T-helper 17 cell (primary cell): ENCODE measurements at regions not wholly inside any gene's neighbourhood (a gene's known extent, or its start where the extent isn't known, plus 50 kb on each side); places are given as distances from the start of the nearest gene placed in this dataset.
"Not testable (repeated sequence)": the region's sequence is repeated elsewhere in the genome, so short reads cannot be mapped to it uniquely, and the experiment has no call there.

Experiments
- ATAC-seq: fragments of 150-1000 bp; cut with Tn5 transposase; 2 replicates; pipeline ENCODE4 v1.10.0; 2021; ENCODE audit warnings: mild to moderate bottlenecking, moderate library complexity
- DNase-seq, 3 donors: peaks; one replicate each; pipeline versions ENCODE4 v3.0.0 to v3.0.0-alpha.2; 2020 to 2021
- H3K9me3 ChIP-seq: one replicate; pipeline ENCODE4 v1.7.0; 2013; ENCODE audit warnings: low read length, mild to moderate bottlenecking; ENCODE audit not compliant: control insufficient read depth, poor library complexity, severe bottlenecking
- H3K27ac Mint-ChIP-seq: one replicate; pipeline ENCODE4 v1.8.0; 2022; ENCODE audit warnings: mild to moderate bottlenecking, moderate library complexity, mixed read lengths
- H3K27me3 Mint-ChIP-seq: one replicate; pipeline ENCODE4 v1.8.0; 2022; ENCODE audit warnings: mixed read lengths
- H3K36me3 Mint-ChIP-seq: one replicate; pipeline ENCODE4 v1.8.0; 2022; ENCODE audit warnings: low read depth, mixed read lengths
- H3K4me1 Mint-ChIP-seq: one replicate; pipeline ENCODE4 v1.8.0; 2022; ENCODE audit warnings: mild to moderate bottlenecking, mixed read lengths
- H3K4me3 Mint-ChIP-seq: one replicate; pipeline ENCODE4 v1.8.0; 2022; ENCODE audit warnings: mild to moderate bottlenecking, moderate library complexity, mixed read lengths

DNA sequence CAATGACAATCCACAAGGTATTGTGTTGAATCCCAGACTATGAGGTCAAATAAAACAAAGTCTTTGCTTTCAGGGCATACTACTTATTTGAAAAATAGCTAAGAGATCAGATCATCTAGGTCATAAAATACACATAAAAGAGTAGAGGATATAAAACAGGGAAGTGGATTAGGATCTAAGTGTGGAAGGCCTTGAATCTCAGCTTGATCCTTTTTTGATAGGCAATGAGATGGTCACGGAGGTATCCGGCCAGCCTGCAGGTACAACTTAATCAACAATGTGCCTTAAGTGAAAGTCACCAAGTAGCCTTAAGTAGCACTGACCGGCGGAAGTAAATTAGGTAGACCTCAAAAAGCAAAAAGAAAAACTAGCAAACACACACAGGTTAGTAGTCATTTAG lies 901.7 kb downstream of the KCNJ2 start:
- ATAC-seq, result no peak
- no peak overlapping the region for H3K4me3 Mint-ChIP-seq
- H3K4me1 Mint-ChIP-seq, result no peaks in the 10 kb centered on the region
- no peak overlapping the region for H3K27ac Mint-ChIP-seq
- H3K36me3 Mint-ChIP-seq, result no peaks in the 10 kb centered on the region
- no peak for DNase-seq
- H3K9me3 ChIP-seq, result no peaks in the 10 kb centered on the region
- H3K27me3 Mint-ChIP-seq, result no peaks in the 10 kb centered on the region

GRCh38 chr17:71071837-71072236 lies 902.5 kb downstream of the KCNJ2 start:
- no peak for ATAC-seq
- Mint-ChIP-seq H3K27ac (no peak overlapping the region), H3K4me3 (no peak overlapping the region), H3K4me1 (no peaks in the 10 kb centered on the region), H3K36me3 (no peaks in the 10 kb centered on the region), H3K27me3 (no peaks in the 10 kb centered on the region)
- no peaks in the 10 kb centered on the region for H3K9me3 ChIP-seq
- no peak for DNase-seq

DNA sequence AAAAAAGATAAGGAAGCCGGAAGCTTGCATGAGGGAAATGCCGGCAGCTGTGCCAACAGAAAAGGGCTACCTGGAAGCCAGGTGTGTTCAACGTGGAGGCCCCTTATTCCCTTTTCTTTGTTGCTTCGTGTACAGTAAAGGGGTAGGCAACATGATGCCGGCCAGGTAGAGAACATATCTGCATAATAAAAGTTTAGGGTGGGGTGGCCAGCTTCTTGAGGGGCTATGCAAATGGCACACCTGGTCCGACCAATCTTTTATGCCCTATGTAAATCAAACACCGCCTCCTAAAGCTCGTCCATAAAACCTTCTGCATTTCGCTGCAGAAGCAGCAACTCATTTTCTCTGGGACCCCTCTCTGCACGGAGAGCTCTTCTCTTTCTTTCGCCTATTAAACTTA lies 911.6 kb downstream of the KCNJ2 start:
- ATAC-seq (no peak), DNase-seq (no peak)
- peaks cover 2% of the 10 kb centered on the region for H3K36me3 Mint-ChIP-seq
- no peak overlapping the region for H3K4me3 Mint-ChIP-seq
- no peaks in the 10 kb centered on the region for H3K9me3 ChIP-seq
- H3K4me1 Mint-ChIP-seq, result no peaks in the 10 kb centered on the region
- no peak overlapping the region for H3K27ac Mint-ChIP-seq
- no peaks in the 10 kb centered on the region for H3K27me3 Mint-ChIP-seq

- peaks cover 2% of the 10 kb centered on the region for H3K36me3 Mint-ChIP-seq
- no peak overlapping the region for H3K27ac Mint-ChIP-seq
- ATAC-seq (no peak), DNase-seq (no peak)
- no peak overlapping the region for H3K4me3 Mint-ChIP-seq
- H3K9me3 ChIP-seq, result no peaks in the 10 kb centered on the region
- H3K4me1 Mint-ChIP-seq, result no peaks in the 10 kb centered on the region
- H3K27me3 Mint-ChIP-seq, result no peaks in the 10 kb centered on the region
These were observed 912.3 kb downstream of the KCNJ2 start for GRCh38 chr17:71081666-71082065.

DNA sequence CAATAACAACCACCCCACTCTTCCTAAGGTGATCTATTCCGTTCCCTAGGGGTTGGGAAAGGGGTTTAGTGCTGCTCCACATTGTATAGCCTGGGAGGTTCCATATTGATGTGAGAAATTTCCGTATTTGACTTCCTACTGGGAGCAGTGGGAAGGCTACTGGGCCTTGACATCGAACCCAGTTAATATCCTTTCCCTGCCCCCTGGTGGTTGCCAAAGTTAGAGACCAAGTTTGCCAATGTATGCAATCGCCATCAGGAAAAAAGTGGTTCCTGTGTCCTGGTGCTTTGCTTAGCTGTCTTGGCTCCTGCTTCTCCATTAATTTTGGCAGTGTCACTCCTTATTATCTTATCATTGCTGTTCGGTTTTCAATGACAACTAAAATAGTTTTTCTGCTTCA lies 914.9 kb downstream of the KCNJ2 start:
- Mint-ChIP-seq H3K36me3 (peaks cover 2% of the 10 kb centered on the region), H3K27me3 (no peaks in the 10 kb centered on the region)
- ATAC-seq, result no peak

GRCh38 chr17:71084838-71085237 lies 915.5 kb downstream of the KCNJ2 start:
- H3K27me3 Mint-ChIP-seq, result no peaks in the 10 kb centered on the region

More for the DNA sequence above, 914.9 kb downstream of the KCNJ2 start:
- DNase-seq, result no peak
- Mint-ChIP-seq H3K27ac (no peak overlapping the region), H3K4me1 (no peaks in the 10 kb centered on the region), H3K4me3 (no peak overlapping the region)
- no peaks in the 10 kb centered on the region for H3K9me3 ChIP-seq

GRCh38 chr17:71085238-71086033 lies 916.1 kb downstream of the KCNJ2 start:
- Mint-ChIP-seq H3K27me3 (no peaks in the 10 kb centered on the region), H3K36me3 (peaks cover 2% of the 10 kb centered on the region), H3K4me1 (no peaks in the 10 kb centered on the region), H3K27ac (no peak overlapping the region), H3K4me3 (no peak overlapping the region)
- no peaks in the 10 kb centered on the region for H3K9me3 ChIP-seq
- ATAC-seq, result no peak
- no peak for DNase-seq

More at GRCh38 chr17:71084838-71085237, 915.5 kb downstream of the KCNJ2 start:
- Mint-ChIP-seq H3K4me1 (no peaks in the 10 kb centered on the region), H3K27ac (no peak overlapping the region), H3K4me3 (no peak overlapping the region), H3K36me3 (peaks cover 2% of the 10 kb centered on the region)
- no peaks in the 10 kb centered on the region for H3K9me3 ChIP-seq
- no peak for ATAC-seq
- no peak for DNase-seq

DNA sequence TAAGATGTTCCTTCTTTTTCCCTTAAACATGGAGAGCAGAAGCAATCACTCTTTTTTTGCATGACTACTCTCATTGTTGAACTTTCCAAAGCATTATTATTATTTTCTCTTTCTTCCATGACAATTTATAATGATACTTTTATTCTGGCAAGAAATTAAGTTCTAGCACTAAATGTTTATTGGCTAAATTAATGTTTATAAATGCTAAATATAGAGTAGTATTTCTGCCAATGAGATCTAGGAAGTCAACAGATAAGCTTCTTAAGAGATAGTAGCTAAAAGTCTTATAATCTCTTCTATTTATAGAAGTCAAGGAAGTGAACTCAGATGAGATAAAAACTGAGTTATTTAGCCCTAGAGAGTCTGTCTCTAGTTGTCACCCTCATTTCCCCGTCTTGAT lies 920.1 kb downstream of the KCNJ2 start:
- DNase-seq (no peak), ATAC-seq (no peak)
- no peaks in the 10 kb centered on the region for H3K27me3 Mint-ChIP-seq
- H3K27ac Mint-ChIP-seq, result no peak overlapping the region
- H3K36me3 Mint-ChIP-seq, result peaks cover 2% of the 10 kb centered on the region
- no peaks in the 10 kb centered on the region for H3K9me3 ChIP-seq
- no peaks in the 10 kb centered on the region for H3K4me1 Mint-ChIP-seq
- H3K4me3 Mint-ChIP-seq, result no peak overlapping the region

DNA sequence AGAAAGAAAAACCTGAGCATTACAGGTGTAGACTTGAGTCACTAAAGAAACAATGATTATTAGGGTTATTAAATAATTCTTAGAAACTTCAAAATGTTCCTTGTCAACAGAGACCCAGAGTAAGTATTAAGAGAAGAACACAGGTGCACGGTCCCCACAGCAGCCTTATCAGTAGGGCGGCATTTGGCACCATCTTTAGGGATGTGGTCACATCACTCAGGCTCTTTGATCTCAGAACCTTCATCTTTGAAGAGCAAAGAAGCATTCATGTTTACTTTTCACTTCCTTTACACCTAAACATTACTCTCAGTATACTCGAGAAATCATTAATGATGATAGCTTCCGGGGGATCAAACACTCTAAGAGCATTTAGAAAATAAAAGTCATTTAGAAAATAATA lies 928.7 kb downstream of the KCNJ2 start:
- H3K4me1 Mint-ChIP-seq, result no peaks in the 10 kb centered on the region
- no peak overlapping the region for H3K4me3 Mint-ChIP-seq
- ATAC-seq, result no peak

GRCh38 chr17:71099003-71099714 lies 929.8 kb downstream of the KCNJ2 start:
- no peak overlapping the region for H3K4me3 Mint-ChIP-seq

More for the DNA sequence above, 928.7 kb downstream of the KCNJ2 start:
- DNase-seq, result no peak
- no peaks in the 10 kb centered on the region for H3K36me3 Mint-ChIP-seq
- H3K27me3 Mint-ChIP-seq, result no peaks in the 10 kb centered on the region
- no peak overlapping the region for H3K27ac Mint-ChIP-seq
- H3K9me3 ChIP-seq, result no peaks in the 10 kb centered on the region

GRCh38 chr17:71102777-71103176 lies 933.4 kb downstream of the KCNJ2 start:
- H3K36me3 Mint-ChIP-seq, result no peaks in the 10 kb centered on the region
- DNase-seq (no peak), ATAC-seq (no peak)
- H3K27me3 Mint-ChIP-seq, result no peaks in the 10 kb centered on the region
- H3K27ac Mint-ChIP-seq, result no peak overlapping the region
- no peaks in the 10 kb centered on the region for H3K4me1 Mint-ChIP-seq
- H3K4me3 Mint-ChIP-seq, result no peak overlapping the region
- no peaks in the 10 kb centered on the region for H3K9me3 ChIP-seq

More at GRCh38 chr17:71099003-71099714, 929.8 kb downstream of the KCNJ2 start:
- Mint-ChIP-seq H3K36me3 (no peaks in the 10 kb centered on the region), H3K27me3 (no peaks in the 10 kb centered on the region), H3K4me1 (no peaks in the 10 kb centered on the region), H3K27ac (no peak overlapping the region)
- DNase-seq (no peak), ATAC-seq (no peak)
- no peaks in the 10 kb centered on the region for H3K9me3 ChIP-seq

DNA sequence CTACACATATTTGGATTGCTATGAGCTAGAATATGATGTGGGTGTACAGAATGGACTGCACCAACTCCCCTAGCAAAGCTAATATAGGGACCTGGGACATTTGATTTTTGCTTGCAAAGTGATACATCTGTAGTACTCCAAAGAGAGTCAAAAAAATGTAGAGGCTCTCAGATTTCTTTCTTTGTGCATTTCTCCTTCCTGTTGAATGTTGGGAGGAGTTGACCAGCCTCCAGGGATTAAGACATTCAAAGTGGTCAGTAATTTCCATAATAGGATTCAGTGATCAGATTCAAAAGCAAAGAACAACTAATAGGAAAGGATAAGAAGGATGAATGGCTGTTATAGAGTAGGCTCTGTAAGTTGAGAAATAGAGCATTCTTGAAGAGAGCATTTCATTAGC lies 934.9 kb downstream of the KCNJ2 start:
- H3K9me3 ChIP-seq, result no peaks in the 10 kb centered on the region
- Mint-ChIP-seq H3K4me3 (no peak overlapping the region), H3K27ac (no peak overlapping the region), H3K27me3 (no peaks in the 10 kb centered on the region), H3K36me3 (no peaks in the 10 kb centered on the region), H3K4me1 (no peaks in the 10 kb centered on the region)
- ATAC-seq (no peak), DNase-seq (no peak)

GRCh38 chr17:71106056-71106455 lies 936.7 kb downstream of the KCNJ2 start:
- ATAC-seq, H3K9me3 ChIP-seq, H3K36me3 Mint-ChIP-seq, H3K27me3 Mint-ChIP-seq, H3K27ac Mint-ChIP-seq, DNase-seq, H3K4me3 Mint-ChIP-seq, H3K4me1 Mint-ChIP-seq: not testable (repeated sequence)

- no peak overlapping the region for H3K4me3 Mint-ChIP-seq
- DNase-seq (no peak), ATAC-seq (no peak)
- H3K9me3 ChIP-seq, result no peaks in the 10 kb centered on the region
- H3K36me3 Mint-ChIP-seq, result no peaks in the 10 kb centered on the region
- H3K27me3 Mint-ChIP-seq, result no peaks in the 10 kb centered on the region
- H3K4me1 Mint-ChIP-seq, result no peaks in the 10 kb centered on the region
- H3K27ac Mint-ChIP-seq, result no peak overlapping the region
These were observed 937.8 kb downstream of the KCNJ2 start for GRCh38 chr17:71107136-71107535.
